Psoas muscle (tissue), 7 donors: ENCODE measurements at regions not wholly inside any gene's neighbourhood (a gene's known extent, or its start where the extent isn't known, plus 50 kb on each side); places are given as distances from the start of the nearest gene placed in this dataset.

Experiments
- ATAC-seq, 4 donors: fragments of 200-7000 bp; cut with Tn5 transposase; one replicate each; pipeline ENCODE4 v1.9.1; 2020; ENCODE audit warnings: moderate library complexity in 3 of 4, mild to moderate bottlenecking in 2 of 4
- DNase-seq, 2 donors: peaks; one replicate each; pipeline ENCODE4 v3.0.0-alpha.2; 2020
- H3K27ac ChIP-seq: fragments of 200-600 bp; one replicate; pipeline ENCODE4 v1.8.0; 2022
- H3K27me3 ChIP-seq, 3 donors: fragments of 200-600 bp in 1 of 3; one replicate each; pipeline versions ENCODE4 v1.6.1 to v1.8.0; 2013 to 2022; ENCODE audit warnings: low read length in 2 of 3, mild to moderate bottlenecking in 2 of 3, moderate library complexity in 1 of 3; ENCODE audit not compliant: insufficient read depth in 3 of 3
- H3K36me3 ChIP-seq, 2 donors: fragments of 200-600 bp in 1 of 2; one replicate each; pipeline versions ENCODE4 v1.6.1 to v1.8.0; 2013 to 2022; ENCODE audit warnings: low read depth in 1 of 2, mild to moderate bottlenecking in 1 of 2, moderate library complexity in 1 of 2; ENCODE audit not compliant: insufficient read depth in 1 of 2
- H3K4me1 ChIP-seq: fragments of 200-600 bp; one replicate; pipeline ENCODE4 v1.8.0; 2022
- H3K4me3 ChIP-seq: fragments of 200-600 bp; one replicate; pipeline ENCODE4 v1.8.0; 2022; ENCODE audit warnings: mild to moderate bottlenecking
- H3K9me3 ChIP-seq: fragments of 200-600 bp; one replicate; pipeline ENCODE4 v1.8.0; 2022
- WGBS, 3 donors: extraction: QIAGEN DNeasy Blood & Tissue Kit; methylation state at CpG; one replicate each; pipeline versions ENCODE4 v1.1.6 to v1.1.7; 2013; 5-methylcytosine and 5-hydroxymethylcytosine counted together
- intact Hi-C, 2 donors: fragments of 100-400 bp; cut with DNase I; formaldehyde crosslinking; loops; one replicate each; pipeline versions ENCODE4 v1.11.0 to v1.14.2; 2022
- TF ChIP-seq, protein P1 (sequence below): fragments of 200-600 bp; IDR thresholded peaks from one replicate; pipeline ENCODE4 v1.8.0; 2022; ENCODE audit warnings: antibody characterized with exemption
- donor health status: healthy with polysubstance abuse.
- donor health status: DM: no; HTN: no; CAD: no; lungs with moderate emphysema.
- donor health status: Bipolar disorder and iron deficiency.
- donor health status: healthy.
- donor health status: DM: yes; HTN: yes; CAD: no.
- donor health status: DM: no; HTN: no; CAD: no.
- donor health status: DM: yes; HTN: yes; CAD: no.

DNA sequence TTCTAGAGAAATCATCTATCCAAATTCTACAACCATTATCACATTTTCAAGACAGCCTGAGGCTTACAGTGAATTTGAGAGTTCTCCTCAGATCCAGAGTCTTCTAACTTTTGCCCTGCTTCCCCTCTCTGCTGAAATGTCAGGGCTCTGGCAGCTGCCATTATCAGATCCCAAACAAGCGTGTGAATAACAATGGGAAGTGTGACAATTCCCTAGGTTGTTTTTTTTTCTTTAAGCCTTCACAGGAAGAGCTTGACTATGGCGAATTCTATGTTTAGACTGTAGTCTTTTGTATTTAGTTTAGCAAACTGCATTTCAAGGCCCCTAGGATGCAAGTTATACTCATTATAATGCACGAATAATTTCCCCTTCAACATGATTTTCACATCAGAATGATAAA is 61.3 kb upstream of the KDR start:
- TF ChIP-seq, protein P1, sequence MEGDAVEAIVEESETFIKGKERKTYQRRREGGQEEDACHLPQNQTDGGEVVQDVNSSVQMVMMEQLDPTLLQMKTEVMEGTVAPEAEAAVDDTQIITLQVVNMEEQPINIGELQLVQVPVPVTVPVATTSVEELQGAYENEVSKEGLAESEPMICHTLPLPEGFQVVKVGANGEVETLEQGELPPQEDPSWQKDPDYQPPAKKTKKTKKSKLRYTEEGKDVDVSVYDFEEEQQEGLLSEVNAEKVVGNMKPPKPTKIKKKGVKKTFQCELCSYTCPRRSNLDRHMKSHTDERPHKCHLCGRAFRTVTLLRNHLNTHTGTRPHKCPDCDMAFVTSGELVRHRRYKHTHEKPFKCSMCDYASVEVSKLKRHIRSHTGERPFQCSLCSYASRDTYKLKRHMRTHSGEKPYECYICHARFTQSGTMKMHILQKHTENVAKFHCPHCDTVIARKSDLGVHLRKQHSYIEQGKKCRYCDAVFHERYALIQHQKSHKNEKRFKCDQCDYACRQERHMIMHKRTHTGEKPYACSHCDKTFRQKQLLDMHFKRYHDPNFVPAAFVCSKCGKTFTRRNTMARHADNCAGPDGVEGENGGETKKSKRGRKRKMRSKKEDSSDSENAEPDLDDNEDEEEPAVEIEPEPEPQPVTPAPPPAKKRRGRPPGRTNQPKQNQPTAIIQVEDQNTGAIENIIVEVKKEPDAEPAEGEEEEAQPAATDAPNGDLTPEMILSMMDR: no peak
- no peaks in the 10 kb centered on the region for H3K27me3 ChIP-seq
- no peak overlapping the region for H3K27ac ChIP-seq
- no peak overlapping the region for H3K4me3 ChIP-seq
- no peaks in the 10 kb centered on the region for H3K9me3 ChIP-seq
- no peaks in the 10 kb centered on the region for H3K36me3 ChIP-seq
- WGBS, 3 donors: 19 to 26% (median 25%) methylated on average over 3 of the region's 3 CpGs
- ATAC-seq (no peak), DNase-seq (no peak)
- intact Hi-C loops: no loop called here
- no peaks in the 10 kb centered on the region for H3K4me1 ChIP-seq

DNA sequence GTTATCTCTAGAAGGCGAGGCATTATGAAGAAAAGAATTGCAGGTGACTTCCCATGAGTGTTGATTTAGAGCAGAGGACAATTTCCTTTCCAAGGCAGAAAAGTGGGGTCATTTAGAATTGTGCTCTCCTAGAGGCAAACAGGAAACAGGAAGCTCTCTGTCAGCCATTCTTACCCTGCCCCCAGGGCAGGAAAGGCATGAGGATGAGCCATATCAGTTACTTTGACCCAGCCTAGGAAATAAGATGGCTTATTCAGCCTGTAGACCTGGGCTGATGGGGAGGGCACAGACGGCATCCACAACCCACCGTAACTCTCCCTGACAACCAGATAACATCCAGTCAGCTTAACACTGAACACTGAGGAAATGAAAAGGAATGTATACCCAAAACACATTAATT is 88.8 kb upstream of the KDR start:
- H3K9me3 ChIP-seq: no peaks in the 10 kb centered on the region
- no peak overlapping the region for H3K4me3 ChIP-seq
- no peaks in the 10 kb centered on the region for H3K36me3 ChIP-seq
- DNase-seq: no peak
- H3K27ac ChIP-seq: no peak overlapping the region
- H3K27me3 ChIP-seq: no peaks in the 10 kb centered on the region
- H3K4me1 ChIP-seq: no peaks in the 10 kb centered on the region
- TF ChIP-seq, protein P1: no peak
- 64 to 68% (median 66%) methylated on average over 3 of the region's 3 CpGs for WGBS, 3 donors
- no peak for ATAC-seq
- intact Hi-C loops: no loop called here

DNA sequence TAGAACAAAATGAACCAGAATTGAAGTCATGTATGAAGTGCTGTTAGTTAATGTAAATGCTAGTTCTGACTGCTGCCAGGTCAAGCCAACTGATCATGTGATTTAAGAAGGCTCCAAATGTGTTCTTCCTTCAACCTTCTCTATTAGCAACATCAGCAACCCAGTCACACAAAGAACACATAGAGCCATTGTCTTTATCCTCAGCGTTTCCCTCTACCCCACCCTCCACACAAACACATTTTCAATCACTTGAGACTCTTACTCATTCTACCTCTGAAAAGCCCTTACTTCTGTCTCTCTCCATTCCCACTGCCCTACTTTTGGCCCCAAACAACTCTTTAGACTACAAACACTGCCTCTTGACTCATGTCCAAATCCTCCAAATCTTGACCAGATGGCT is 89.7 kb upstream of the KDR start:
- H3K4me3 ChIP-seq: no peak overlapping the region

DNA sequence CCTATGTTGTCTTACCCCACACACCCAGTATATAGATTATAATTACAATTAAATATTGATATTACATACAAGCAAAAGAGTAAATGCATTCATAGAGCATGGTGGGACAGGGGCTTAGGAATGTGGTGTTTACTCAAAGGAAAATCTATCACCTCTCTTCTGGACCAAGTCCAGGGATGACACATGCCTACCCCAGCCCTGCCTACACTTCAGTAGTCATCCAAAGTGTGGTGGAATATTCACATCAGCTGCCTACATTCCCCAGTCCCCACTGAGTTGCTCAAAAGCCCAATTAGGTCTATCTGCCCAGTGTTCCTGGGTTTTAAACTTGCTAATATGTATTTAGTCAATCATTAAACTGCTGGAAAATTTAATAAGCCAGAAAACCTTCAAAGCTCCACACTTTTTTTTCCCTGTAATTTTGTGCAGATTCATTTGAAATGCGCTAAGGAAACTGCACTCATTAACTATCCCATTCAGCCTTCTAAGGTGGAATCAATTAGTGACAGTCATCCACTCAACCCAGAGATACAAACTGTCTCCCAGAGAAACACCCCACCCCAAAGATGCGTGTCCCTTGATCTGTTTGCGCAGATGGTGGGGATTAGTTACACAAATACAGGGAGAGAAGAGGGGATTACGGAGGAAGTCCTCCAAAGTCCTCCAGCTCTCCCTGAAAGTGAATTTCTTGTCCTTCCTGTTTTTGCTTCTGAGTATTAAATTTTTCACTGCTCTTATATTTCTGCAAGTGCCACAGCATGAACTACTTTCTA is 91.7 kb upstream of the KDR start:
- Histone ChIP-seq H3K27ac (no peak overlapping the region), H3K27me3 (no peaks in the 10 kb centered on the region), H3K36me3 (no peaks in the 10 kb centered on the region), H3K9me3 (no peaks in the 10 kb centered on the region), H3K4me3 (no peak overlapping the region), H3K4me1 (no peaks in the 10 kb centered on the region)
- TF ChIP-seq, protein P1: no peak
- ATAC-seq (no peak), DNase-seq (no peak)
- intact Hi-C loops: no loop called here
- WGBS, 3 donors: 22 to 30% (median 22%) methylated on average over 4 of the region's 4 CpGs

More for the DNA sequence above, 89.7 kb upstream of the KDR start:
- WGBS, 3 donors: 48 to 84% (median 54%) methylated on average over 1 of the region's 1 CpG
- no peak for ATAC-seq
- Histone ChIP-seq H3K4me1 (no peaks in the 10 kb centered on the region), H3K9me3 (no peaks in the 10 kb centered on the region), H3K27me3 (no peaks in the 10 kb centered on the region), H3K36me3 (no peaks in the 10 kb centered on the region), H3K27ac (no peak overlapping the region)
- intact Hi-C loops: no loop called here
- no peak for DNase-seq
- TF ChIP-seq, protein P1: no peak

DNA sequence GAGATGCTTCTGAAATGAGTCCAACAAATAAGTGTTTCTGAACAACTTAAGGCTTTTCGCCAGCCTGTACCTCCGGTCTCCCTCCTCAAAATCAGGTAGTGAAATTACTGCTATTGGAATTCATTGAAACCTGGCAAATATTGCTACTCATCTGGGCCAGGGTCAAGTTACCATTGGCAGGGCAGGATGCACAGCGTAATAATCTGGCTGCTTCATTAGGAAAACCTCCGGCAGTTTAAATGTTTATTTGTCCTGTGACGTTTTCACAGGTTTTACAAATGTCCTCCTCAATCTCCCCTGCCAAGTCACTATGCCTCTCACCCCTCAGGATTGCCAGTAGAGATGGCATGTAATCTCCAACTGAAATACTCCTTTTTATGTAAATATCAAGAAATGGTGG is 92.6 kb upstream of the KDR start:
- no peaks in the 10 kb centered on the region for H3K27me3 ChIP-seq
- H3K27ac ChIP-seq: no peak overlapping the region
- 25 to 29% (median 27%) methylated on average over 5 of the region's 5 CpGs for WGBS, 3 donors
- no peak overlapping the region for H3K4me3 ChIP-seq
- intact Hi-C loops: no loop called here
- no peaks in the 10 kb centered on the region for H3K9me3 ChIP-seq
- H3K36me3 ChIP-seq: no peaks in the 10 kb centered on the region
- DNase-seq (no peak), ATAC-seq (no peak)
- TF ChIP-seq, protein P1: no peak
- no peaks in the 10 kb centered on the region for H3K4me1 ChIP-seq
